ENCODE measurements at regions not wholly inside any gene's neighbourhood (a gene's known extent, or its start where the extent isn't known, plus 50 kb on each side); places are given as distances from the start of the nearest gene placed in this dataset.
"Not testable (repeated sequence)": the region's sequence is repeated elsewhere in the genome, so short reads cannot be mapped to it uniquely, and the experiment has no call there.

- DNase-seq: no peak
These were observed 198.3 kb upstream of the B3GAT1 start for GRCh38 chr11:134610116-134610910.

DNA sequence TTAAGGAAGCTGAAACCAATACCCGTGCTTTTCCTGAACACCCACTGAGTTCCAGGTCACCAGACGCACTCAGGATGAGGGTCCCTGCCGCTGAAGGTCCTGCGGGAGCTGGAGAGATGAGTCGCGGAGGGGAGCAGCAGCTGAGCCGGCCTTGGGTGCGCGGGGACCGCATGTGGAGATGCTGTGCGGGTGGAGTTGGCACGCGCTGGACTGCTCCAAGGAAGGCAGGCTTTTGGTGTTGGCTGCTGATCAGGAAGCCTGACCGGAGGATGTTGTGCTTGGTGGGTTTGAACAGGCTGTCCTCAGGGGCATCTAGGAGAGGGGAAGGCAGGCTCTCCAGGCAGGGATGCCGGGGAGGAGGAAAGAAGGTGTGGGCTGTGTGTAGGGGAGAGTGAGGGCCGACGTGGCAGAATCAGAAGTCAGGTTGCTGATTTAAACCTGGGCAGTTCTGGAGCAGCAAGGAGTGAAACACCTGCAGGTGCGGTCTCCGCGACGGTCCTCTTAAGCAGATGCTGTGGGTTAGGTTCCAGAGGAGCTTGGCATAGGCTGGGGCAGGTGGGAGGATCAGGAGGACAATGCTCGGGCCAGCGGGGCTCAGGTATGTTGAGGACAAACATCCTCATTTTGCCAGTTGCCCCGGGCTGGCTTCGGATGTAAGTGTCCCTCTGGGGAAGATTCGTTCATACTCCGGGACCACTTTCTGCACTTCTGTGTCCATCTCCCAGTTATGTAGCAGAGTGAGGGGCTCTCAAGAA, 197.5 kb upstream of the B3GAT1 start:
- DNase-seq: no peak

- no peak for DNase-seq
These were observed 196.1 kb upstream of the B3GAT1 start for GRCh38 chr11:134607963-134608750.

- DNase-seq: no peak
These were observed 194.2 kb upstream of the B3GAT1 start for GRCh38 chr11:134606251-134606650.

GRCh38 chr11:134604886-134605285, 192.8 kb upstream of the B3GAT1 start:
- no peak for DNase-seq

GRCh38 chr11:134599299-134599771, 187.3 kb upstream of the B3GAT1 start:
- DNase-seq: no peak

DNA sequence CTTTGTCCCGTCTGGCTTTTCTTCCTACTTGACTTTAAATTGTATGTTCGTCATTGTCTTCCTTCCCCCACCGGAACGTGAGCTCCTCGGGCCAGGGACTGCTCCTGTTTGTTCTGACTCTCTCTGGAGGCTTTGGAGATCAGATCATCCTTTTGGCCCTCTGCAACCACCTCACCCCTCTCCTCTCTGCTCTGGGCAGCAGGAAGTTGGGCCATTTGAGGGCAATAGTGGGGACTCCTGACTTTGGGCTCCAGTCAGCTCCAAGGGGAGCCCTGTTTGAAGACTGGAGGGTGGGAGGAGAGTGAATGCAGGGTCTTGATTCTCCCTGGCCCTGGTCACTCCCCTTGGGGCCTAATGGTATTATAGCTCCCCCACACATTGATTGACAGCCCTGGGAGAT, 186.3 kb upstream of the B3GAT1 start:
- DNase-seq: no peak

DNA sequence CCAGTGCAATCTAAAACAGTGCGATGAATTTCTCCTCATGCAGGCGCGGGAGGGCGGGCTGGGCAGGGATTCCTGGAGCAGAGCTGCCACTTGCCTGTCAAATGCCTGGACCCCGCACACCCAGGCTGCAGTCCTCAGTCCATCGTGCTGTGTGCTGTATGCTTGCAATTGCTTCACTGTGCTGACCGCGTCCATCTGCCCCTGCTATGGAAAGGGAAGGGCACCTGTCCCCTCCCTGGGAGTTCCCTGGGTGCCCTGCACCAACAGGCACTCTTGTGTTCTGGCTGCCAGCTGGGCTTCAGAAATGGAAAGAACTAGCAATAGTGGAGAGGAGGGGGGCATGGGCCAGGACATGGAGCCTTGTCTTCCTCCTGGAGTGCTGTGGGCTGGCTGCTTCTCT, 185.4 kb upstream of the B3GAT1 start:
- no peak for DNase-seq

DNA sequence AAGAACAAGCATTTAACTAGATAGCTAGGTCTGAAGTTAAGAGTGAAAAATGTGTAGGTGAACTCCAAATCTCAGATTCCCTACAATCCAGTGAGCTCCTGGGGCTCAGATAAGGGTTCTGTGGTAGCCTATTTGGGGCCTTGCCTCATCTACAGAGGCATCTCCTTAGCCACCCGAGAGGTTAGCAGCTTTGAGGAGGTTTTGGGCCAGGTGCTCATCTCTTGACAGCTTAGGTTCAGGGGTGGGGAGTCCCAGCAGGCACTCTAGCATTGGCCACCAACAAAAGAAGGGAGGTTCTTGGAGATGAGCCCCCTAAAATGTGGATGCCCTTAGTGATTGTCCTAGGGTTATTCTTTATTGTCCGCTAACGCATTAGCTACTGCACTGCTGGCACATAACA, 184.4 kb upstream of the B3GAT1 start:
- DNase-seq: no peak

DNA sequence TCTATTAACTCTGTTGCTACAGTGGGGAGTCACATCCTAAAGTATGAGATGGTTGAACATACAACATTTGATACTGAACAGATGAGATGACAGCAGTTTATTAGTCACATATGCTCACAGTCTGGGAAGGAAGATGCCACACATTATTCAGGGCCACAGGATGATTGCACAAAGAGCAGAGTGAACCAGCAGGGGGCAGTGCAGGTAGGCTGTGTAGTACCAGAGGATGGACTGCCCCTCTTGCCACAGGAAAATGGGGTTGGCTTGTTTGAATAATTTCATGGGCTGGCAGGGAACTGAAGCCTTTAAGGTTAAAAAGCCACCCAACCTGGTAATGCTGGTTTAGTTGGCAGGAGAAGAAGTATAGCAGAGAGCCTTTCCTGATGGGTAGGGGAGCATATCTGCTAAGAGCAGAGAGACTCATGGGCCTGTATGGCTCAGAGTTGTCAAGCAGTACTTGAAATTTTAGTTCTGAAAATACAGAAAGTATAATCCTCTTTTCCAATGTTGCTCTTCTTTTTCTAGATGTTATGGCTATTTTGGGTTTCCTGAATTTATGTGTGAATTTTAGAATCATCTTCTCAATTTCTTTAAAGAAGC, 180.4 kb upstream of the B3GAT1 start:
- DNase-seq: peak; percentile 39

- DNase-seq: no peak
These were observed 179.3 kb upstream of the B3GAT1 start for GRCh38 chr11:134591338-134591737.

DNA sequence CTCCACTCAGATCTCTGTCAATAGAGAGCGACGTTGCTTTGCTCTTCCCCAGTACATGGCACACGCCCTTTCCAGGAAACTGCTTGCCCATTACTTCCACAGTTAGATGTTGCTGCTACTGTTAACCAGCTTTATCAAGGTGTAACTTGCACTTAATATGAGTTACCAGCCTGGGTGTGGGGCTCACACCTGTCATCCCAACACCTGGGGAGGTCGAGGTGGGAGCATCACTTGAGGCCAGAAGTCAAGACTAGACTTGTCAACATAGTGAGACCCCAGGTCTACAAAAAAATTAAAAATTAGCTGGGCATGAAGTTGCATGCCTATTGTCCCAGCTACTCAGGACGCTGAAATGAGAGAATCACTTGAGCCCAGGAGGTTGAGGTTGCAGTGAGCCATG, 177.1 kb upstream of the B3GAT1 start:
- no peak for DNase-seq

DNA sequence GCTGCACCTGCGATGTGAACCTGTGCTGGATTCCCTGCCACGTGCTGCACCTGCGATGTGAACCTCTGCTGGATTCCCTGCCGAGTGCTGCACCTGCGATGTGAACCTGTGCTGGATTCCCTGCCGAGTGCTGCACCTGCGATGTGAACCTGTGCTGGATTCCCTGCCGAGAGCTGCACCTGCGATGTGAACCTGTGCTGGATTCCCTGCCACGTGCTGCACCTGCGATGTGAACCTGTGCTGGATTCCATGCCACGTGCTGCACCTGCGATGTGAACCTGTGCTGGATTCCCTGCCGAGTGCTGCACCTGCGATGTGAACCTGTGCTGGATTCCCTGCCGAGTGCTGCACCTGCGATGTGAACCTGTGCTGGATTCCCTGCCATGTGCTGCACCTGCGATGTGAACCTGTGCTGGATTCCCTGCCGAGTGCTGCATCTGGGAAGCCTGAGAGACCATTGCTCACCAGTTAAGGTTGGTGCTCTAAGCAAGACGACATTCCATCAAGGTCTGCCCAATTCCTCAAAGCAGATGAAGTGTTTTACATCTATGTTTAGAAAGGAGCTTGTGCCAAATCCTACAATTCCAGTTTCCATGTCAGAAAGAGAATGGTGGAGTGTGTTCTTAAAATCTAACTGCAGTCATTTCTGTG, 176.5 kb upstream of the B3GAT1 start:
- DNase-seq: not testable (repeated sequence)

- no peak for DNase-seq
These were observed 175.3 kb upstream of the B3GAT1 start for GRCh38 chr11:134587345-134587744.

DNA sequence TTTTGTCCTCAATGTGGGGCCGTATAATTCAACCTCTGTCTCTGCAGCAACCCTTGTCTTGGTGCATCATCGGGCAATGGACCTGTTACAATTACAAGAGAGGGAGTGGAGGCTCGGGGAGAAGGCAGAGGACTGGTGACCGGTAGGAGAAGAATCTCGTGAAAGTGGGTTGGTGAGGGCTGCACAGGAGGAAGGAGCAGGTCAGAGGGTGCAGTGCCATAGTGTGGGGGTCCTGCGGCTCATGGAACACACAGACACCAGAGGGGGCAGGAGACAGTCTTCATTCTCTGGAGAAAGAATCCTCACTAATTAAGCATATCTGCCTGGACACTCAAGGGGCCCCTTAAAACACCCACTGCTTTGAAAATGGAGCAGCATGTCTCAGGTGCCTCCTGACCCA, 174.7 kb upstream of the B3GAT1 start:
- DNase-seq: no peak

GRCh38 chr11:134585666-134586610, 173.9 kb upstream of the B3GAT1 start:
- no peak for DNase-seq

- DNase-seq: no peak
These were observed 172.8 kb upstream of the B3GAT1 start for GRCh38 chr11:134584706-134585445.

- DNase-seq: no peak
These were observed 172.0 kb upstream of the B3GAT1 start for GRCh38 chr11:134584001-134584561.

DNA sequence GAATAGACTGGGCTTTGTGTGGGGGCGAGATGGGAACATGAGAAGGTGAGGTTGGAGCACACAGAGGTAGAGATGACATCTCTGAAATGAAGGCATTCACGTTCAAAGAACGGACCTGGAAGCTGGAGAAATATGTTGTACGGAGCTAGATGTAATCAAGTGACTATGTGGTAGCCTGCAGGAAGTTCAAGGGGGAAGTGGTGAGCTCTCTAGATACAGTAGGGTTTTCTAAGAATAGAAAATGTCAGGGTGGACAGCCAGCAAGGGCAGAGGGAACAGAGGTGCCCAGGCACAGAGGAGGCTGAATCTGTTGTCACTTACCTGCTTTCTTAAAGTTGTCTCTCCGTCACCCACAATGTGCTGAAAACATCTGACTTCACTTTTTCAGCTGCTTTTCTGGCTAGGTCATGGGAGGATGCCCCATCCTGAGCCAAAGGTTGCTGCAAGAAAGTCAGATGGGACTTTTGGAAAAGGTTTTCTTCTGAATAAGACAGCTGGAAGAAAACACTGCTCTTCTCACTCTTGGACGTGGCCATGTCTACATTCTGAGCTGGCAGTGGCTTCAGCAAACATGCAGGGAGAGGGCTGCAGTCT, 171.5 kb upstream of the B3GAT1 start:
- peak; percentile 24 for DNase-seq

- DNase-seq: no peak
These were observed 170.7 kb upstream of the B3GAT1 start for GRCh38 chr11:134582770-134583095.
